HEK293T (cell line): ENCODE measurements at regions not wholly inside any gene's neighbourhood (a gene's known extent, or its start where the extent isn't known, plus 50 kb on each side); places are given as distances from the start of the nearest gene placed in this dataset.

Source experiments
- CTBP1 ChIP-seq: fragments of 450-650 bp; IDR thresholded peaks from 2 replicates; pipeline ENCODE4 v1.6.1; 2016; ENCODE audit warnings: borderline replicate concordance
- ELF4 ChIP-seq: fragments of 450-650 bp; IDR thresholded peaks from 2 replicates; pipeline ENCODE4 v1.6.1; 2017; ENCODE audit warnings: antibody characterized with exemption
- FOXA1 ChIP-seq: fragments of 450-650 bp; IDR thresholded peaks from 2 replicates; pipeline ENCODE4 v1.6.1; 2016; ENCODE audit warnings: mild to moderate bottlenecking
- FOXM1 ChIP-seq: fragments of 450-650 bp; IDR thresholded peaks from 2 replicates; pipeline ENCODE4 v1.6.1; 2017; ENCODE audit warnings: mild to moderate bottlenecking, borderline replicate concordance
- HDGF ChIP-seq: fragments of 450-650 bp; IDR thresholded peaks from 2 replicates; pipeline ENCODE4 v1.6.1; 2017; ENCODE audit warnings: antibody characterized with exemption, borderline replicate concordance
- NFRKB ChIP-seq: fragments of 450-650 bp; IDR thresholded peaks from 2 replicates; pipeline ENCODE4 v1.6.1; 2016; ENCODE audit warnings: mild to moderate bottlenecking, moderate library complexity
- SP1 ChIP-seq: fragments of 450-650 bp; IDR thresholded peaks from 2 replicates; pipeline ENCODE4 v1.6.1; 2017
- TARDBP ChIP-seq: fragments of 450-650 bp; IDR thresholded peaks from 2 replicates; pipeline ENCODE4 v1.6.1; 2016
- TF ChIP-seq, protein P1 (sequence below): fragments of 450-650 bp; IDR thresholded peaks from 2 replicates; pipeline ENCODE4 v1.6.1; 2016

DNA sequence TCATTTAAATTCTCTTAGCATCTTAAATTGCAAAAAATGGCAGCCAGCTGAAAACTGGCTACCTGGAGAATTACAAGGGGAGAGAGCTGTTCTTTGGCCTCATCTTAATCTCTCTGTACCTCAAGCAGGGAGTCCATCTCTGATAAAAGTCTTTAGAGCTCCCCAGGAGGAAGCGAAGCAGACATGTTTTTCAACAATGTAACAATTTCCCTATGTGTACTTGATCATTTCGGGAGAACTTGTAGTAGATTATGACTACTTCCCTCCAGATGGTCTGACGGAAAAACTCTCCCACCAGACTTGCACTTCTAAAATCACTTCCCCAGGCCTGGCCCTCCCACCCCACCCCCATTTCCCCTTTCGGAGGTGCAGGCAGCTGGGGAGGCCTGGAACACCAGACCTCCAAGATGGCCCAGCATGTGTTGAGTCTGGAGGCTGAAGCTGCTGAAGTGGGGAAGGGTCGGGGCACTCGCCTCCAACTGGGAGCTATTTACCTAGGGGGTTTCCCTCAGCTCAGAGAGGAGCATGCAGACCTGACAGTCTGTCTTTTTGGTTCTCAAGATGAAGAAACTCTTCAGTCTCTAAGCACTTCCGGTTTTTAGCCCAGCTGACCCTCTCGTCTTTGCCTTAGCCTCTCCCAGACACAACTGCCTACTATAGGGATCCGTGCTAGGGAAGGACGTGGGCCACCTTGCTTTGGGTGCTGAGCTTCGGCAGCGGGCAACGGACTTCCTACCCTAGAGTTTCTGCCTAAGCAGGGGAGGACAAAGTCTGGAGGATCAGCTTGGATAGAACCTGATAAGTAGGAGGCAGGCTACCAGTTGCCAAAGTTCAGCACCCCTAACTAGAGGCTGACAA is 164.0 kb upstream of the TBL1XR1 start:
- TF ChIP-seq, protein P1, sequence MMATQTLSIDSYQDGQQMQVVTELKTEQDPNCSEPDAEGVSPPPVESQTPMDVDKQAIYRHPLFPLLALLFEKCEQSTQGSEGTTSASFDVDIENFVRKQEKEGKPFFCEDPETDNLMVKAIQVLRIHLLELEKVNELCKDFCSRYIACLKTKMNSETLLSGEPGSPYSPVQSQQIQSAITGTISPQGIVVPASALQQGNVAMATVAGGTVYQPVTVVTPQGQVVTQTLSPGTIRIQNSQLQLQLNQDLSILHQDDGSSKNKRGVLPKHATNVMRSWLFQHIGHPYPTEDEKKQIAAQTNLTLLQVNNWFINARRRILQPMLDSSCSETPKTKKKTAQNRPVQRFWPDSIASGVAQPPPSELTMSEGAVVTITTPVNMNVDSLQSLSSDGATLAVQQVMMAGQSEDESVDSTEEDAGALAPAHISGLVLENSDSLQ, result no peak
- TF ChIP-seq TARDBP, result no peak
- TF ChIP-seq FOXM1, result no peak
- no peak for TF ChIP-seq ELF4
- no peak for TF ChIP-seq NFRKB
- TF ChIP-seq CTBP1, result no peak
- no peak for TF ChIP-seq SP1
- TF ChIP-seq FOXA1, result no peak
- no peak for TF ChIP-seq HDGF
